ENCODE measurements at regions not wholly inside any gene's neighbourhood (a gene's known extent, or its start where the extent isn't known, plus 50 kb on each side); places are given as distances from the start of the nearest gene placed in this dataset.

DNA sequence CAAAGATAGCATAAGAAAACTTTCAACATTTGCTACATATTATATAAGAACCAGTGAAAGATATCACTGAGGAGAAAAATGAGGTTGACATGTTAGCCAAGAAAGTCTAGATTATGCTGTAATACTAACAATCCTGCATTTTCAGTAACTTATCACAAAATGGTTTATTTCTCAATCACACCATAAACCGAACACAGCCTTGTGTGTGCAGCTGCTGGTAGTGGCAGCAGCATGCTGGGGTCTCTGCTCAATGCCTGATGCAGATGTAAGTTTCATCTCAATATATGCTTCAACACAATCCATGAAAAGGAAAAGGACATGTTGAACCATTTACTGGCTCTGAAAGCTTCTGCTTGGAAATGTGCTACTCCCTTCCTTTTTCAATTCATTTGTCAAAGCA is 376.3 kb downstream of the GPD2 start:
- intact Hi-C loops (cut with DNase I), result no loop called here
- DNase-seq (ENCODE audit: missing footprints) (no peak), ATAC-seq (no peak)

DNA sequence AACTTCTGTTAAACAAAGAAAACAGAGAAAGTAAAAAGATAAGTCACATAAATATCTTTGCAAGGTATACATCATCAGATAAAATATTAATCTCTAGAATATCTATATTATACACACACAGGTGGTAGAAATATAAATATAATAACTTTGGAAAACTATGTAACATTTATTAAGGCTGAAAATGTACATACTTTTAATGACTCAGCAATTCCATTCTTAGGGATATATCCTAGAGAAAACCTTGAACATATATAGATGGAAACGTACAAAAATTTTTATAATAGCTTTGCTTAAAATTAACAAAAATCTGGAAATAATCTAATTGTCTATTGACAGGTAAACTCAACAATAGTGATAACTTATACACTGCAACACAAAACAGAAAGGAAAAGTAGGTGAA is 381.3 kb downstream of the GPD2 start:
- ATAC-seq (no peak), DNase-seq (ENCODE audit: missing footprints) (no peak)
- intact Hi-C loops (cut with DNase I), result no loop called here

DNA sequence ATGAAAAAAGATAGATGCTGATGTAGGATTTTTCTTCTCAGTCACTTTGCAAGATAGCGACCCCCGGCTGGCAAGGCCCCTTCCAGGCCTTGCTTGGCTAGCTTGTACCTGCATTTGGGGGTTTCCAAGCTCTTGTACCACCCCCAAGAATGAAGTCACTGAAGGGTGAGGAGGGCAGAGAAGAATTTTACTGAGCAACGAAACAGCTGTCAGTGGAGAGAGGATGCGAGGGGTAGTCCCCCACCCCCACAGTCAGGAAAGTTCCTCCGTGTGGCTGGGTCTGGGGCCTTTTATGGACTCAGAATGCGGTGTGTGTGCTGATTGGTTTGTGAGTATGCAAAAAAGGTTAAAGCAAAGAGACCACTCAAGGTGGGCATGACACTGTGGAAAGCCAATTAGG is 382.0 kb downstream of the GPD2 start:
- ATAC-seq, result no peak
- no peak for DNase-seq (ENCODE audit: missing footprints)

GRCh38 chr2:156818944-156819343 is 382.8 kb downstream of the GPD2 start:
- peak; percentile 79 for ATAC-seq

More for the DNA sequence above, 382.0 kb downstream of the GPD2 start:
- intact Hi-C loops (cut with DNase I), result no loop called here

GRCh38 chr2:156826341-156826933 is 390.3 kb downstream of the GPD2 start:
- intact Hi-C loops (cut with DNase I), result no loop called here
- DNase-seq (ENCODE audit: missing footprints), result no peak
- ATAC-seq, result no peak

More at GRCh38 chr2:156818944-156819343, 382.8 kb downstream of the GPD2 start:
- intact Hi-C loops (cut with DNase I), result no loop called here
- DNase-seq (ENCODE audit: missing footprints), result no peak

GRCh38 chr2:156834431-156834830 is 398.3 kb downstream of the GPD2 start:
- intact Hi-C loops (cut with DNase I), result no loop called here
- DNase-seq (ENCODE audit: missing footprints) (no peak), ATAC-seq (no peak)

DNA sequence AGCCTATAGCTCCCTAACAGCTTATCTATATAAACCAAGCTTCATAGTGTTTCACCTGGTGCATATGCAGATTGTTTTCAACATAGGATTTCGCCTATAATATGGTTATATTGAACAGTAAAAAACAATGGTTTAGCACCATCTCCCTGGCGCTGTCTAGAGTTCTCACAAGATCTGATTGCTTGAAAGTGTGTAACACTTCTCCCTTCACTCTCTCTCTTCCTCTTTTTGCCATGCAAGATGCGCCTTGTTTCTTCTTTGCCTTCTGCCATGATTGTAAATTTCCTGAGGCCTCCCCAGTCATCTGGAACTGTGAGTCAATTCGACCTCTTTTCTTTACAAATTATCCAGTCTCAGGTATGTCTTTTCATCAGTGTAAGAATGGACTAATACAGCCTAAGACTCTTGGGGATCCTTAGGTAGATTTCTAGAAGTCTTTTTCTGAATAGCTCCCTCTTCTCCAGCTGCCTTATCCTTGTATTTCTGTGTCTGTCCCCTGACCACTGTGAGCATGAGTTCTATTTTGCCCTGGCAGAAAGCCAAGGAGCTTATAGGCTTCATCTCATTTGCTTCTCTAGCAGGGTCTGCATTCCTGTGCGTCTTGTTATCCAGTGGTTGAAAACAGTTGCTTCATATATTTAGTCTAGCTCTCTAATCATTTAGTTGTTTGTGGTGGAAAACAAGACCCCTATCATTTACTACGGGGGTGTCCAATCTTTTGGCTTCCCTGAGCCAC is 401.6 kb downstream of the GPD2 start:
- ATAC-seq, result no peak
- intact Hi-C loops (cut with DNase I), result no loop called here

GRCh38 chr2:156841321-156841720 is 405.1 kb downstream of the GPD2 start:
- DNase-seq (ENCODE audit: missing footprints), result no peak
- intact Hi-C loops (cut with DNase I), result no loop called here
- ATAC-seq, result no peak

More for the DNA sequence above, 401.6 kb downstream of the GPD2 start:
- DNase-seq (ENCODE audit: missing footprints), result no peak

- intact Hi-C loops (cut with DNase I), result no loop called here
- no peak for DNase-seq (ENCODE audit: missing footprints)
- ATAC-seq, result no peak
These were observed 409.8 kb downstream of the GPD2 start for GRCh38 chr2:156845806-156846558.

- ATAC-seq (no peak), DNase-seq (ENCODE audit: missing footprints) (no peak)
- intact Hi-C loops (cut with DNase I), result no loop called here
These were observed 405.3 kb upstream of the GALNT5 start for GRCh38 chr2:156852210-156852609.

DNA sequence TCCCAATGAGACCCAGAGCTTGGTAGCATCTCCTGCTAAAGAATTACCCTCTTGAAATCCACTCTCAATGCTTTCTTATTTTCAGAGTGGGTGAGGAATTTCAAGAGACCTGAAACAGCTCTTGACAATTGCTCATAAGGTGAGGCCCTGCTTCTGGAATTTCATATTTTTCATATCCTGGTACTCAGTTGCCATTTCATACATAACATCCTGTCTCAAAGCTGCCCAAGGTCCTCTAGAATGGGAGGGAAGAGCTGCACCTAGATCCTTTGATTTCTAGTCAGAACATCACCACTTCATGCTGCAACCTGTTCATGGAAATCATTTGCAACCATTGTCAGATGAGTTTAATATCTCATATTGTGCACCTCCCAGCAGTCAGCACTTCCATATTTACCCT is 404.8 kb upstream of the GALNT5 start:
- ATAC-seq (no peak), DNase-seq (ENCODE audit: missing footprints) (no peak)
- intact Hi-C loops (cut with DNase I), result no loop called here

DNA sequence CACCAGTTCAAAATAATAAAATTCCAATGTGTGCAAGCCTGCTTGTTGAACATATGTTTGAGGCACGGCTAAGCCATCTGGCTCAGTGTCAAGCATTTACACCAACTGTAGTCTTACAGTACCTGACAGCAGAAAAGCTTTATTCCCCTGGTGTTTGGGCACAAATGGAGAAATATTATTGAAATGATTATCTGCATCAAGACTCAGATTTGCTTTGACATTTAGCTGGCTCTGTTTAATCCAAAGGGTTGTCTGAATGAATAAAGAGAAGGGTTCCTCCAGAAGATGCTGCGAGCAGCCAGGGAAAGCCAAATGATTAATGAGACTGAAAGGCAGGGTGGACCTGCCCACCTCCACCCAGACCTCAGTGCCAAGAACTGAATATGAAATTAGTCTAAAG is 393.2 kb upstream of the GALNT5 start:
- intact Hi-C loops (cut with DNase I), result no loop called here
- no peak for ATAC-seq
- no peak for DNase-seq (ENCODE audit: missing footprints)

DNA sequence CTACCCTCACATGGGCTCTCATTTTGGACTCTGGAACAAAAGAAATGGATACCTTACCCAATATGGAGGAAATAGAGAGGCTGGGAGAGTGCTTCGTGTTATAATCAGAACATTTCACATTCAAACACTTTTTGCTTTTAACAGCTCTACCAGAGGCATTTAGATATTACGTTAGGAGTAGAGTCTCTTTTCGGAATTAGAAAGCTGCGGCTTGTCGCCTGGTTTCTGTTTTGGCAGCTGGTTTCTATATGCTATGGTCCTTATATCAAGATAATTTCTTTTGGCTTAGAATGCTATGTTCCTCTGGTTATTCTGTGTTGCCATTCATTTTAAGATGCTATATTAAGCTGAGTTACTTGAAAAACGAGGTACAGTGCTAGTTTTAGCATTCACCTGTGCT is 392.8 kb upstream of the GALNT5 start:
- intact Hi-C loops (cut with DNase I), result no loop called here
- DNase-seq (ENCODE audit: missing footprints) (no peak), ATAC-seq (no peak)

DNA sequence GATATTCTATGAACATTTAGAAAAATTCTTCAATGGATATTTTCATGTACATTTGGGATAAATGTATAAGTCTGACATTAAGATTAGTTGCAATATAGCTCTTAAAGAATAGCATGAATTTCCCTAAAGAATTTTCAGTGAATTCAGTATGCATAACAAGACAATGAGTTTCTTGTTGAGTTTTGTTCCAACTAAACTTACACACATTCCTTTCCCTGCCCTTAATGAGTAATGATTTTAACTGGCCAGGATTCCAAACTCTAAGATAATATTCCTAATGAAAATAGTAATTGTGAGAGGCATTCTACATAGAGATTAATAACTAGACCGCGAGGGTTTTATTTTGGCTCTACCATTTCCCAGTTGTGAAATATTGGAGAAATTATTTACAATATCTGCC is 390.3 kb upstream of the GALNT5 start:
- DNase-seq (ENCODE audit: missing footprints), result no peak
- intact Hi-C loops (cut with DNase I), result no loop called here
- no peak for ATAC-seq

DNA sequence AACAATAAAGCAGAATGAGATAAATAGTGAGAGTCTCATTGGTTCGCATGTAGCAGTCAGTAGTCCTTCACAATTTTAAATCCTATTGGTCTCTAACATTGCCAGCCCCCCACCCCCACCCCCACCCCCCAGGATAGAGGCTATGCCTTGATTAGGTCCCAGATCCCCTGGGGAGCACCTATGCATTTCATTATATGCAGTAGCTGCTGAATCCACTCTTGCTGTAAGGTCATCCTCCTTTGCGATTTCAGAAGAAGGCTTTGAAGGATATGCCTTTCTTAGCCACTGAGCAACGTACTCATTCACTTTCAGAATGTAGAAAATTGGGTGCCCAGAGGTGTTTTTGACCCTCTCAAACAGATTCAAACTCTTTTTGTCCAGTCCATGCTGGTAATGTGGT is 382.8 kb upstream of the GALNT5 start:
- intact Hi-C loops (cut with DNase I), result no loop called here
- DNase-seq (ENCODE audit: missing footprints), result no peak
- no peak for ATAC-seq

DNA sequence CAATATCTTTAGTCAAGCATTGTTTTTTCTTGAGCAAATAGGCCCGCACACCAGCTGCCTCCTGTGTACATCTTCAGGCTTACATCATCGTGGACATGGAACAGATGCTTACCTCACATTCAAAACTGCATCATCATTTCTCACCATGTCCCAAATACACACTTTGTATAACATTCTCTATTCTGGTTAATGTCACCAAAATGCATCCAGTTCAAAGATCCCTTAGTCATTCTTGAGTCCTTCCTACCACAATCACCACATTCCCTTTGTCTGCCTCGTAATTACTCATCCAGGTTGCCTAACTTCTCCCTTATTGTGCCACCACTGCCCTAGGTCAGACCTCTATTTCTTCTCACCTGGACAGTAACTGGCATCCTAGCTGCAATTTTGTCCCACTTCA is 373.7 kb upstream of the GALNT5 start:
- DNase-seq (ENCODE audit: missing footprints), result no peak
- no peak for ATAC-seq
- intact Hi-C loops (cut with DNase I), result no loop called here

GRCh38 chr2:156884216-156884615 is 373.3 kb upstream of the GALNT5 start:
- ATAC-seq (no peak), DNase-seq (ENCODE audit: missing footprints) (no peak)
- intact Hi-C loops (cut with DNase I), result no loop called here

DNA sequence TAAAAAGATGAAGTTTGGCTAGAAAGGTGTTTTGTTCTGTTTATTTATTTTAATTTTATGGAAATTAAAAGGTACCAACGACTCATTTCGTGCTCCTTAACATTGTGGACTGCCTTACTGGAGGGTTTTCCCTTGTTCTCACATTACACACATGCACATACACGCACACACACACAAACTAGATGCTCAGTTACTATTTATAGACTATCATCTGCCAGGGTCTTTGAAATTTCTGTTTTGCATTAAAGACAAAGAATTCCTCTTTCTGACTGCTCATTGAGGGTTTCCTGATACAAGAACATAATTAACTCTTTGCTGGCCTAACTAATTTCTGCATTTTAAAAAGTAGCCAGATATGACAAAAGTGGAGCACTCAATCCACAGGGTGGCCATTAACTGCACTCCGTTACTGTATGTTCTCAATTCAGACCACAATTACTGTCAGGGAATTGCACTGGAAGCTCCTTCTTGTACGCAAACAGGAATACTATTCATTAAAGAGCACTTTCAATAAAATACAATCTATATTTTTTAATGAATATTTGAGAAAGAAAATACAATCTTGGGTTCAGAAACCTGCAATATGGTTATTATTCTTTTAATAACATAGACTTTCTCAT is 366.9 kb upstream of the GALNT5 start:
- ATAC-seq (no peak), DNase-seq (ENCODE audit: missing footprints) (no peak)
- intact Hi-C loops (cut with DNase I), result loop anchor here (5.0 to 10.0 kb wide), 3 partner anchors 296 to 1513 kb away; no protein-coding TSS in a partner anchor

DNA sequence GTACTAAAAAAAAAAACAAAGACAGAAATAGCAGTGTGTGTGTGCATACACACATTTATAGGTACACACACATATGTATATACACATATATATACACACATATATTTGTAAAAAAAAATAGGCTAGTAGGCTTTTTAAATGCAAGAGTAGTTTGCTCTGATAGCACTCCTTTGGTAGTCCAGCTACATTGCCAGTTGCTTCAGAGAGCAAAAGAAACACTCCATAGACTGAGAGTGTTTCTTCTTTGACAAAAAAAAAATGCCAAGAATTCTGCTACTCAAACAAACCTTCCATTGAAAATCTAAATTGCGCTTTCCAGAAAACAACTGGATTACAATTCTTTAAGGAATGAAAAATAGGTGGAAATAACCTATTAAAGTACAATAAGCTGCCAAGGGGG is 365.9 kb upstream of the GALNT5 start:
- DNase-seq (ENCODE audit: missing footprints) (no peak), ATAC-seq (no peak)
- intact Hi-C loops (cut with DNase I), result loop anchor here (1.0 to 10.0 kb wide), 4 partner anchors 242 to 1514 kb away; no protein-coding TSS in a partner anchor

Measured in Right ventricle myocardium inferior (tissue), 1 donor.